ENCODE measurements at regions not wholly inside any gene's neighbourhood (a gene's known extent, or its start where the extent isn't known, plus 50 kb on each side); places are given as distances from the start of the nearest gene placed in this dataset.

GRCh38 chr15:94122516-94122915 is 108.8 kb upstream of the MCTP2 start:
- H3K4me1 ChIP-seq: peaks cover 0 to 4% (median 0%) of the 10 kb centered on the region in 6 donors
- intact Hi-C loops (cut with DNase I; ENCODE audit: low total_unique reads): loop anchor here (10.0 kb wide), 1 partner anchor 1088 kb away; no protein-coding TSS in a partner anchor
- no peak overlapping the region for H3K4me3 ChIP-seq
- peak overlapping the region in 2 of 8 donors; percentile 39 to 43 for H3K27ac ChIP-seq
- H3K27me3 ChIP-seq (replicated peaks in 1 of 7): no peaks in the 10 kb centered on the region
- TF ChIP-seq POLR2AphosphoS5 (IDR thresholded peaks at IDR 0.05) (no peak), CTCF (IDR thresholded peaks at IDR 0.05 in 8 of 11, conservative IDR thresholded peaks at IDR 0.05 in 3 of 11) (no peak), POLR2A (IDR thresholded peaks at IDR 0.05) (no peak)
- H3K36me3 ChIP-seq: no peaks in the 10 kb centered on the region
- WGBS, 5 donors: 56 to 74% (median 63%) methylated on average over 4 of the region's 4 CpGs
- DNase-seq: no peak
- H3K9me3 ChIP-seq: no peaks in the 10 kb centered on the region

- Histone ChIP-seq H3K4me3 (no peak overlapping the region), H3K27ac (no peak overlapping the region), H3K9me3 (no peaks in the 10 kb centered on the region), H3K4me1 (peaks cover 0 to 4% (median 0%) of the 10 kb centered on the region in 6 donors), H3K36me3 (no peaks in the 10 kb centered on the region), H3K27me3 (replicated peaks in 1 of 7) (no peaks in the 10 kb centered on the region)
- TF ChIP-seq CTCF (IDR thresholded peaks at IDR 0.05 in 8 of 11, conservative IDR thresholded peaks at IDR 0.05 in 3 of 11) (peak; percentile 40 to 85 (median 73)), POLR2A (IDR thresholded peaks at IDR 0.05) (no peak)
- DNase-seq: no peak
- 48 to 55% (median 53%) methylated on average over 11 of the region's 11 CpGs for WGBS, 5 donors
- intact Hi-C loops (cut with DNase I; ENCODE audit: low total_unique reads): loop anchor here (10.0 kb wide), 1 partner anchor 1085 kb away; no protein-coding TSS in a partner anchor
Measured at GRCh38 chr15:94119923-94120775, 111.2 kb upstream of the MCTP2 start.

- no peak for DNase-seq
- Histone ChIP-seq H3K9me3 (no peaks in the 10 kb centered on the region), H3K27me3 (replicated peaks in 1 of 7) (no peaks in the 10 kb centered on the region), H3K27ac (no peak overlapping the region), H3K36me3 (no peaks in the 10 kb centered on the region), H3K4me3 (no peak overlapping the region), H3K4me1 (no peaks in the 10 kb centered on the region)
- intact Hi-C loops (cut with DNase I; ENCODE audit: low total_unique reads): no loop called here
- 65 to 74% (median 72%) methylated on average over 6 of the region's 6 CpGs for WGBS, 5 donors
- TF ChIP-seq POLR2A (IDR thresholded peaks at IDR 0.05): no peak
Measured at GRCh38 chr15:94119298-94119811, 112.0 kb upstream of the MCTP2 start.

GRCh38 chr15:94110476-94111130 is 120.8 kb upstream of the MCTP2 start:
- no peak overlapping the region for H3K27ac ChIP-seq
- WGBS, 5 donors: 55 to 79% (median 65%) methylated on average over 2 of the region's 2 CpGs
- intact Hi-C loops (cut with DNase I; ENCODE audit: low total_unique reads): no loop called here
- H3K4me1 ChIP-seq: no peaks in the 10 kb centered on the region
- H3K36me3 ChIP-seq: no peaks in the 10 kb centered on the region
- DNase-seq: no peak
- H3K27me3 ChIP-seq (replicated peaks in 1 of 7): peaks cover 0 to 12% (median 0%) of the 10 kb centered on the region in 7 donors
- H3K4me3 ChIP-seq: no peak overlapping the region
- TF ChIP-seq POLR2AphosphoS5 (IDR thresholded peaks at IDR 0.05): no peak
- no peak for TF ChIP-seq CTCF (IDR thresholded peaks at IDR 0.05 in 8 of 11, conservative IDR thresholded peaks at IDR 0.05 in 3 of 11)
- no peak for TF ChIP-seq POLR2A (IDR thresholded peaks at IDR 0.05)
- no peaks in the 10 kb centered on the region for H3K9me3 ChIP-seq

Measured in spleen (tissue), 11 donors.